Uterus (tissue), 3 donors: ENCODE measurements at regions not wholly inside any gene's neighbourhood (a gene's known extent, or its start where the extent isn't known, plus 50 kb on each side); places are given as distances from the start of the nearest gene placed in this dataset.

ENCODE experiments used
- DNase-seq, 2 donors: peaks; one replicate each; pipeline ENCODE4 v3.0.0-alpha.2; 2019 to 2020
- H3K27ac ChIP-seq, 2 donors: fragments of 200-600 bp; sonication (generic); 1 replicate in 1 of 2; 2 replicates in 1 of 2; pipeline ENCODE4 v1.5.1; 2016 to 2018
- H3K27me3 ChIP-seq, 2 donors: fragments of 200-600 bp; sonication (generic); one replicate each; pipeline ENCODE4 v1.5.1; 2018 to 2019; ENCODE audit warnings: control low read depth in 1 of 2
- H3K36me3 ChIP-seq, 2 donors: fragments of 200-600 bp; sonication (generic); one replicate each; pipeline ENCODE4 v1.5.1; 2019; ENCODE audit warnings: control low read depth in 1 of 2
- H3K4me1 ChIP-seq, 2 donors: fragments of 200-600 bp; sonication (generic); one replicate each; pipeline ENCODE4 v1.5.1; 2018 to 2019; ENCODE audit warnings: control low read depth in 1 of 2
- H3K4me3 ChIP-seq, 2 donors: fragments of 200-600 bp; sonication (generic); 1 replicate in 1 of 2; 2 replicates in 1 of 2; pipeline ENCODE4 v1.5.1; 2018 to 2019; ENCODE audit warnings: mild to moderate bottlenecking in 1 of 2
- H3K9me3 ChIP-seq, 2 donors: fragments of 200-600 bp; sonication (generic); one replicate each; pipeline ENCODE4 v1.5.1; 2019; ENCODE audit warnings: control low read depth in 1 of 2
- CTCF ChIP-seq, 4 experiments: fragments of 200-600 bp in 2 of 4; fragments of 450-650 bp in 2 of 4; sonication (generic) in 2 of 4; IDR thresholded peaks; one replicate each; pipeline ENCODE4 v1.5.1; 2016 to 2019; ENCODE audit warnings: antibody characterized with exemption in 4 of 4, mild to moderate bottlenecking in 2 of 4, moderate library complexity in 1 of 4
- POLR2A ChIP-seq, 2 donors: fragments of 450-650 bp; IDR thresholded peaks; one replicate each; pipeline ENCODE4 v1.6.1; 2016; ENCODE audit warnings: antibody characterized with exemption in 2 of 2, mild to moderate bottlenecking in 1 of 2, moderate library complexity in 1 of 2
- intact Hi-C: fragments of 100-400 bp; cut with DNase I; formaldehyde crosslinking; loops from one replicate; pipeline ENCODE4 v1.15.1; 2023; ENCODE audit warnings: low total_unique reads
- donor health status: DM: yes; HTN: yes; CAD: no.

DNA sequence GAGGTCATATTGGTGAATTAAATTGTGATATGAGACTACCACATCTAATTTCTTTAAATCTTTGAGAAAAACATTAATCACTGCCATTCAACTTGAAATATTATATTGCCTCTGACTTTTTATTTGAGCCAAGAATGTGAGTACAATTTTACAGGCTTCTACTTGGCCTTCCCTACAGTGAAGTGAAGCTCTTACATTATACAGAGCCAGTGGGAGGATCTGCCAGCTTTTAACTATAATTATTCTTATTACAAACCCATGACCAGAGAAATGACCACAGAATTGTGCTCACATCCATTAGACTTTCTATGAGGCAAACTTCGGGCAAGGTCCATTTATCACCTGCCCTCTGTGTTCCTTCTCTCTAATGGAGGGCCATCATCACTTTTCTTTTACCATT is 114.2 kb downstream of the RERGL start:
- no peak for TF ChIP-seq CTCF (IDR thresholded peaks at IDR 0.05)
- Histone ChIP-seq H3K4me1 (no peaks in the 10 kb centered on the region), H3K9me3 (no peaks in the 10 kb centered on the region), H3K27me3 (no peaks in the 10 kb centered on the region), H3K27ac (no peak overlapping the region), H3K36me3 (no peaks in the 10 kb centered on the region), H3K4me3 (no peak overlapping the region)
- DNase-seq: no peak
- intact Hi-C loops: no loop called here

DNA sequence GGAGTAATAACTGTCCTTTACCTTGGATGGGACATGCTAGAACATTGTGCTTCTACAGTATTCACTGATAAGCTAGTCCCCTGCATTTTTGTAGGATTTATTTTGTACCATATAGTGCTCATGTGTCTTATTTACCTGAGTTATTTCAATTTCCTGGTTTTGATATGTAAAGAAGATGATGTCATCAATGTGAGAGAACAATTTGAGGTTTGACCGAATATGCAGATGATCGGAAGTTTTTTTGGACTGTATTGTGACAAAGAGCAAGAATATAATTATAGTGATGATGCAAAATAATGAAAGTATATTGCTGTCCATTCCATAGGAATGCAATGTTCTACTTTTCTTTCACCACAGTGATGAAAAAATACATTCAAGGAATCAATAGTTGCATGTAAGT is 114.8 kb downstream of the RERGL start:
- no peaks in the 10 kb centered on the region for H3K4me1 ChIP-seq
- H3K36me3 ChIP-seq: no peaks in the 10 kb centered on the region
- H3K9me3 ChIP-seq: no peaks in the 10 kb centered on the region
- DNase-seq: no peak
- H3K4me3 ChIP-seq: no peak overlapping the region
- intact Hi-C loops: no loop called here
- no peaks in the 10 kb centered on the region for H3K27me3 ChIP-seq
- TF ChIP-seq POLR2A (IDR thresholded peaks at IDR 0.05): no peak
- no peak overlapping the region for H3K27ac ChIP-seq

DNA sequence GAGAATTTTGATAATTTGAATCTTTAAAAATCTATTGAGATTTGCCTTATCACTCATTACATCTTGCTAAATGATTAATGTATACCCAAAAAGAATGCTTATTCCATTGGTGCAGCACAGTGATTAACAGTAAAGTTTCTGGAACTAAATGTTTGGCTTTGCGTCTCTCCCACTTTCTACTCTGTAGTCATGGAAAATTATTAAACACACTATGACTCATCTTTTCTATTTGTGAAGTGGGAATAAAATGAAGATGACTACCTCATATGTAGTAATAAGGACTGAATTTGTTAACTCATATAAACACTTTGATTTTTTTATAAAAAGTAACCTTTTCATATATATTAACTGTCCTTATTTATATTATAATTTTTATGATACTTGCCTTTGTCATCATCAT is 118.1 kb downstream of the RERGL start:
- no peak for TF ChIP-seq POLR2A (IDR thresholded peaks at IDR 0.05)
- no peak for TF ChIP-seq CTCF (IDR thresholded peaks at IDR 0.05)
- DNase-seq: no peak
- H3K4me1 ChIP-seq: no peaks in the 10 kb centered on the region
- H3K36me3 ChIP-seq: no peaks in the 10 kb centered on the region
- no peaks in the 10 kb centered on the region for H3K27me3 ChIP-seq
- no peaks in the 10 kb centered on the region for H3K9me3 ChIP-seq
- intact Hi-C loops: no loop called here
- H3K4me3 ChIP-seq: no peak overlapping the region
- no peak overlapping the region for H3K27ac ChIP-seq

GRCh38 chr12:17954788-17955187 is 135.2 kb downstream of the RERGL start:
- H3K4me1 ChIP-seq: no peaks in the 10 kb centered on the region
- no peaks in the 10 kb centered on the region for H3K9me3 ChIP-seq
- intact Hi-C loops: no loop called here
- DNase-seq: no peak
- no peaks in the 10 kb centered on the region for H3K27me3 ChIP-seq
- H3K36me3 ChIP-seq: no peaks in the 10 kb centered on the region
- no peak overlapping the region for H3K27ac ChIP-seq
- no peak for TF ChIP-seq CTCF (IDR thresholded peaks at IDR 0.05)
- no peak for TF ChIP-seq POLR2A (IDR thresholded peaks at IDR 0.05)
- no peak overlapping the region for H3K4me3 ChIP-seq

GRCh38 chr12:17950898-17951297 is 139.1 kb downstream of the RERGL start:
- no peaks in the 10 kb centered on the region for H3K9me3 ChIP-seq
- H3K4me1 ChIP-seq: no peaks in the 10 kb centered on the region
- TF ChIP-seq CTCF (IDR thresholded peaks at IDR 0.05) (no peak), POLR2A (IDR thresholded peaks at IDR 0.05) (no peak)
- no peak overlapping the region for H3K4me3 ChIP-seq
- H3K36me3 ChIP-seq: no peaks in the 10 kb centered on the region
- no peaks in the 10 kb centered on the region for H3K27me3 ChIP-seq
- intact Hi-C loops: no loop called here
- no peak for DNase-seq
- H3K27ac ChIP-seq: no peak overlapping the region

GRCh38 chr12:17949558-17950141 is 140.3 kb downstream of the RERGL start:
- no peak for DNase-seq
- intact Hi-C loops: no loop called here
- Histone ChIP-seq H3K36me3 (no peaks in the 10 kb centered on the region), H3K4me3 (no peak overlapping the region), H3K4me1 (no peaks in the 10 kb centered on the region), H3K27me3 (no peaks in the 10 kb centered on the region), H3K9me3 (no peaks in the 10 kb centered on the region), H3K27ac (no peak overlapping the region)
- TF ChIP-seq POLR2A (IDR thresholded peaks at IDR 0.05) (no peak), CTCF (IDR thresholded peaks at IDR 0.05) (no peak)
